ENCODE measurements at regions not wholly inside any gene's neighbourhood (a gene's known extent, or its start where the extent isn't known, plus 50 kb on each side); places are given as distances from the start of the nearest gene placed in this dataset.
A peak's percentile ranks its signal among the peaks of the same experiment; 100 is the strongest.

- no peak for DNase-seq
- Histone ChIP-seq H3K4me1 (ENCODE audit: control insufficient read depth in 1 of 2, insufficient read depth in 2 of 2, low read depth in 1 of 2, low read length in 1 of 2) (peaks cover 0 to 32% of the 10 kb centered on the region in 2 experiments; a peak in 2 of 4 replicates), H3K79me2 (ENCODE audit: insufficient read depth) (no peaks in the 10 kb centered on the region), H3K36me3 (replicated peaks in 1 of 2; ENCODE audit: control insufficient read depth in 1 of 2, insufficient read depth in 2 of 2, low read length in 1 of 2) (no peaks in the 10 kb centered on the region), H3K27me3 (ENCODE audit: insufficient read depth) (no peaks in the 10 kb centered on the region), H3K9me2 (no peaks in the 10 kb centered on the region), H3K9ac (no peak overlapping the region), H3K4me3 (ENCODE audit: low read depth in 2 of 2, low read length in 1 of 2) (no peak overlapping the region), H3K4me2 (no peak overlapping the region), H4K20me1 (ENCODE audit: insufficient read depth) (no peaks in the 10 kb centered on the region), H2AFZ (ENCODE audit: low read depth) (no peak overlapping the region), H3K27ac (ENCODE audit: low read depth in 2 of 2, low read length in 1 of 2) (no peak overlapping the region), H3F3A (replicated peaks; ENCODE audit: insufficient read depth) (no peaks in the 10 kb centered on the region), H3K9me3 (no peaks in the 10 kb centered on the region)
- 47% methylated on average over 3 of the region's 3 CpGs for WGBS (ENCODE audit: low lambda C conversion rate)
- ChIA-PET CTCF (interaction anchor here (1.1 to 3.4 kb wide), 4 partner anchors 20 to 81 kb away, joined by 3 to 18 read pairs (median 4); partner anchors contain the start of gene HS3ST2), POLR2A (no interaction called here)
- no peak for TF ChIP-seq FOSL2 (IDR thresholded peaks at IDR 0.05; ENCODE audit: borderline replicate concordance, low read depth)
- no peak for TF ChIP-seq MEF2A (IDR thresholded peaks at IDR 0.05; ENCODE audit: borderline replicate concordance, low read depth)
- TF ChIP-seq, protein P1, sequence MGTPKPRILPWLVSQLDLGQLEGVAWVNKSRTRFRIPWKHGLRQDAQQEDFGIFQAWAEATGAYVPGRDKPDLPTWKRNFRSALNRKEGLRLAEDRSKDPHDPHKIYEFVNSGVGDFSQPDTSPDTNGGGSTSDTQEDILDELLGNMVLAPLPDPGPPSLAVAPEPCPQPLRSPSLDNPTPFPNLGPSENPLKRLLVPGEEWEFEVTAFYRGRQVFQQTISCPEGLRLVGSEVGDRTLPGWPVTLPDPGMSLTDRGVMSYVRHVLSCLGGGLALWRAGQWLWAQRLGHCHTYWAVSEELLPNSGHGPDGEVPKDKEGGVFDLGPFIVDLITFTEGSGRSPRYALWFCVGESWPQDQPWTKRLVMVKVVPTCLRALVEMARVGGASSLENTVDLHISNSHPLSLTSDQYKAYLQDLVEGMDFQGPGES (IDR thresholded peaks at IDR 0.05; ENCODE audit: low read depth, low read length) = no peak
- no peak for TF ChIP-seq RFX5 (IDR thresholded peaks at IDR 0.05; ENCODE audit: low read length)
- TF ChIP-seq USF2 (IDR thresholded peaks at IDR 0.05; ENCODE audit: borderline replicate concordance, low read depth, low read length) = no peak
- no peak for TF ChIP-seq NRF1 (IDR thresholded peaks at IDR 0.05; ENCODE audit: low read depth, low read length)
Observed at GRCh38 chr16:22762486-22762885, 51.5 kb upstream of the HS3ST2 start.

- 32% methylated on average over 3 of the region's 7 CpGs for whole genome bisulfite sequencing (ENCODE audit: low lambda C conversion rate)
- H3K27ac ChIP-seq (ENCODE audit: low read depth in 2 of 2, low read length in 1 of 2) = peak overlapping the region in 1 of 2 experiments; percentile 85; a peak in 2 of 4 replicates
- H3K9ac ChIP-seq = no peak overlapping the region
- H2AFZ ChIP-seq (ENCODE audit: low read depth) = no peak overlapping the region
- H3F3A ChIP-seq (replicated peaks; ENCODE audit: insufficient read depth) = no peaks in the 10 kb centered on the region
- H3K4me2 ChIP-seq = no peak overlapping the region
- H3K4me1 ChIP-seq (ENCODE audit: control insufficient read depth in 1 of 2, insufficient read depth in 2 of 2, low read depth in 1 of 2, low read length in 1 of 2) = peaks cover 0 to 32% of the 10 kb centered on the region in 2 experiments; a peak in 2 of 4 replicates
- no peak overlapping the region for H3K4me3 ChIP-seq (ENCODE audit: low read depth in 2 of 2, low read length in 1 of 2)
- H3K79me2 ChIP-seq (ENCODE audit: insufficient read depth) = no peaks in the 10 kb centered on the region
- no peaks in the 10 kb centered on the region for H3K36me3 ChIP-seq (replicated peaks in 1 of 2; ENCODE audit: control insufficient read depth in 1 of 2, insufficient read depth in 2 of 2, low read length in 1 of 2)
- POLR2A ChIA-PET = interaction anchor here (0.7 to 1.4 kb wide), 2 partner anchors 35 to 92 kb away, joined by 3 read pairs; no protein-coding TSS in a partner anchor
- H3K27me3 ChIP-seq (ENCODE audit: insufficient read depth) = no peaks in the 10 kb centered on the region
- H4K20me1 ChIP-seq (ENCODE audit: insufficient read depth) = no peaks in the 10 kb centered on the region
- TF ChIP-seq NRF1 (IDR thresholded peaks at IDR 0.05; ENCODE audit: low read depth, low read length) (no peak), CHD2 (IDR thresholded peaks at IDR 0.05; ENCODE audit: low read length, partially characterized antibody) (peak; percentile 64)
- CTCF ChIA-PET = interaction anchor here (1.1 to 3.4 kb wide), 6 partner anchors 11 to 135 kb away, joined by 3 to 18 read pairs (median 4); partner anchors contain the start of gene HS3ST2
- peak; percentile 63 for DNase-seq
- H3K9me3 ChIP-seq = no peaks in the 10 kb centered on the region
- no peaks in the 10 kb centered on the region for H3K9me2 ChIP-seq
Observed at GRCh38 chr16:22763437-22764080, 50.4 kb upstream of the HS3ST2 start.

Measured in SK-N-SH (cell line).